Gastrocnemius medialis (tissue), 4 donors: ENCODE measurements at regions not wholly inside any gene's neighbourhood (a gene's known extent, or its start where the extent isn't known, plus 50 kb on each side); places are given as distances from the start of the nearest gene placed in this dataset.

ENCODE experiments used
- ATAC-seq, 2 donors: fragments of 150-250 bp; one replicate each; pipeline ENCODE4 v1.9.1; 2016
- DNase-seq, 2 donors: peaks; one replicate each; pipeline ENCODE4 v3.0.0-alpha.2; 2019
- H3K27ac ChIP-seq, 4 donors: fragments of 200-600 bp; sonication (generic); 1 replicate in 1 of 4; 2 replicates in 3 of 4; pipeline ENCODE4 v1.5.1; 2016 to 2018; ENCODE audit warnings: mild to moderate bottlenecking in 2 of 4, moderate library complexity in 1 of 4
- H3K27me3 ChIP-seq, 3 donors: fragments of 200-600 bp; sonication (generic) in 2 of 3; 1 replicate in 1 of 3; 2 replicates in 2 of 3; pipeline versions ENCODE4 v1.5.1 to v1.6.0; 2016 to 2019; ENCODE audit warnings: mild to moderate bottlenecking in 1 of 3, moderate library complexity in 1 of 3
- H3K36me3 ChIP-seq, 2 donors: fragments of 200-600 bp; sonication (generic) in 1 of 2; one replicate each; pipeline ENCODE4 v1.5.1; 2017 to 2018
- H3K4me1 ChIP-seq, 2 donors: fragments of 200-600 bp; sonication (generic) in 1 of 2; one replicate each; pipeline ENCODE4 v1.5.1; 2016 to 2017; ENCODE audit warnings: mild to moderate bottlenecking in 2 of 2
- H3K4me3 ChIP-seq, 4 donors: fragments of 200-600 bp; sonication (generic) in 3 of 4; 1 replicate in 1 of 4; 2 replicates in 3 of 4; pipeline ENCODE4 v1.5.1; 2016 to 2019; ENCODE audit warnings: mild to moderate bottlenecking in 2 of 4
- H3K9me3 ChIP-seq, 3 donors: fragments of 200-600 bp; sonication (generic) in 2 of 3; 1 replicate in 1 of 3; 2 replicates in 2 of 3; pipeline ENCODE4 v1.5.1; 2016 to 2019
- CTCF ChIP-seq, 5 experiments: fragments of 450-650 bp in 3 of 5; fragments of 200-600 bp in 2 of 5; sonication (generic) in 2 of 5; IDR thresholded peaks in 4 of 5; conservative IDR thresholded peaks in 1 of 5; 1 replicate in 4 of 5; 2 replicates in 1 of 5; pipeline ENCODE4 v1.5.1; 2016 to 2019; ENCODE audit warnings: antibody characterized with exemption in 5 of 5, mild to moderate bottlenecking in 3 of 5, moderate library complexity in 3 of 5
- POLR2A ChIP-seq, 2 donors: fragments of 450-650 bp; IDR thresholded peaks; one replicate each; pipeline ENCODE4 v1.6.1; 2017; ENCODE audit warnings: antibody characterized with exemption in 2 of 2, mild to moderate bottlenecking in 2 of 2, moderate library complexity in 2 of 2
- in situ Hi-C, 4 donors: fragments of 200-750 bp; cut with MboI; loops; one replicate each; pipeline versions ENCODE4 v1.15.0 to v1.8.0; 2017; ENCODE audit warnings: low sequenced_read_pairs in 4 of 4
- intact Hi-C: fragments of 100-400 bp; cut with DNase I; formaldehyde crosslinking; loops from one replicate; pipeline ENCODE4 v1.15.1; 2023; ENCODE audit warnings: low total_unique reads

DNA sequence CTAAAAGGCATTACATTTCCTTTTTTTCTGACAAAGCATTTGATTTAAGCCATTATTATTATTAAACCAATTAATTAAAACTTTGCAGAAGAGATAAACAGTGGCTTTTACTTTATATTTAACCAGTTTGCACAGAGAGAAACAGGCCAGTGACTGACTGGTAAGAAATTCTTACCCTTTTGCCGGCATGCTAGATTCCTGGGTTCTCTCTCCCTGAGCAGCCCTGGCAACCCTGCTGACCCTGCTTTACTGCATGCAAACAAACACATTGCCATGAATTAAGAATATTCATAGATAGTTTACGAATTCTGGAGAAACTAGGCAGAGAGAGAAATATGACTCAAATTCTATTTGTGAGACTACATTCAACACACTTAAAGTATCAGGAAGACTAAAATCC is 1381.4 kb upstream of the IGFBP7 start:
- no peaks in the 10 kb centered on the region for H3K27me3 ChIP-seq
- TF ChIP-seq POLR2A (IDR thresholded peaks at IDR 0.05) (no peak), CTCF (IDR thresholded peaks at IDR 0.05 in 4 of 5, conservative IDR thresholded peaks at IDR 0.05 in 1 of 5) (no peak)
- H3K36me3 ChIP-seq, result no peaks in the 10 kb centered on the region
- ATAC-seq (no peak), DNase-seq (no peak)
- no peaks in the 10 kb centered on the region for H3K4me1 ChIP-seq
- intact Hi-C loops (no loop called here), in situ Hi-C loops (no loop called here)
- no peak overlapping the region for H3K4me3 ChIP-seq
- no peaks in the 10 kb centered on the region for H3K9me3 ChIP-seq
- H3K27ac ChIP-seq, result no peak overlapping the region

DNA sequence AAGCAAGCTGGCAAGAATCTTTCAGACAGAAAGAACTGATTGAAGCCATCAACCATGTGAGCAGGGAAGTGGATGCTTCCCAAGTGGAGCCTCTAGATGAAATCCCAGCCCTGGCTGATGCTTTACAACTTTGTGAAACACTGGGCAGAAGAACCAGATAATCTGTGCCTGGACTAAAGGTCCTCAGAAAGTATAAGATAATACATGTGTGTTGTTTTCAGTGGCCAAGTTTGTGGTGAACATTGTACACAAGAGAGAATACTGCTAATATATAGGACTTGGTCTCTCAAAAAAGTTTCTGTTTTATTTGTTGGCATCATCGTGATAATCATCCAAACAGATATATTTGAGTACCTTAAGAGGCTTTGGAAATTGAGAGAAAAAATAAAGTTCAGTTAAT is 1367.8 kb upstream of the IGFBP7 start:
- ATAC-seq, result no peak
- Histone ChIP-seq H3K36me3 (no peaks in the 10 kb centered on the region), H3K4me1 (no peaks in the 10 kb centered on the region), H3K4me3 (no peak overlapping the region), H3K27ac (no peak overlapping the region), H3K9me3 (no peaks in the 10 kb centered on the region), H3K27me3 (no peaks in the 10 kb centered on the region)
- in situ Hi-C loops, result no loop called here
- no peak for DNase-seq
- no peak for TF ChIP-seq CTCF (IDR thresholded peaks at IDR 0.05 in 4 of 5, conservative IDR thresholded peaks at IDR 0.05 in 1 of 5)
- TF ChIP-seq POLR2A (IDR thresholded peaks at IDR 0.05), result no peak
- intact Hi-C loops, result no loop called here

DNA sequence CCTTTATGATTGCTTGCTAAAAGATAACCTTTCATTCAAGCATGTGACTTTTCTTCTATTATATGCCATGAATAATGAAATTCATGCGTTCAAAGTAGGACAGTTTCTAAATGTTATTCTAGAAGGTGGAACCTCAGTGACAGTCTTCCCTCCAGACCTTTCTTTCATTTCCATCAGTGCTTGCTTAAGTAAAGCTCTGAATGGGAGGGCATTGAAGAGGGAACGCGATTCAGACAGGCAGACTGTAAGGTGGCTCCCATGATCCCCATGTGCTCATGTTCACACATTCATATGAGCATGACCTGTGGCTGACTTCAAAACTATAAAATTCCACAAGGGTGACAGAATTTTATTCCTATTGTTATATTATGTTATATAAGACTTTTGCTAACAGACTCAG is 1367.3 kb upstream of the IGFBP7 start:
- no peak for DNase-seq
- no peak for ATAC-seq
- in situ Hi-C loops (no loop called here), intact Hi-C loops (no loop called here)
- H3K27ac ChIP-seq, result no peak overlapping the region
- TF ChIP-seq CTCF (IDR thresholded peaks at IDR 0.05 in 4 of 5, conservative IDR thresholded peaks at IDR 0.05 in 1 of 5) (no peak), POLR2A (IDR thresholded peaks at IDR 0.05) (no peak)
- no peaks in the 10 kb centered on the region for H3K36me3 ChIP-seq
- H3K4me3 ChIP-seq, result no peak overlapping the region
- no peaks in the 10 kb centered on the region for H3K4me1 ChIP-seq
- no peaks in the 10 kb centered on the region for H3K27me3 ChIP-seq
- H3K9me3 ChIP-seq, result no peaks in the 10 kb centered on the region

DNA sequence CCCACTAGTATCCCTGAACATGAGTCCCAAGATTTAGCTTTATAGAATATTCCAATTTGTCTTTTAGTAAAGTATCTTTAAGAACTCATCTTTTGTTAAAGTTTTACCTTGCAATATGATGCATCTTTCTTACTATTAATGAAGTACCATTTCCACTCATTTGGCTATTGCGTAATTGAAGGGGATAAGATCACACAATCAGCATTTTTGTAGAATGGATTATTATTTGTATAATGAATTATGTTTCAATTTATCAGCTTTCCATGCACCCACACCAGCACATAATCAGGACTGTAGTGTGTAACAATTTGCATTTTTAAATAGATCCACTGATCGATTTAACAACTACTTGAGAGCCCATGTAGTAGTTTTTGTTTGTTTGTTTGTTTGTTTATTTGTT is 1364.9 kb upstream of the IGFBP7 start:
- Histone ChIP-seq H3K27me3 (no peaks in the 10 kb centered on the region), H3K36me3 (no peaks in the 10 kb centered on the region), H3K9me3 (no peaks in the 10 kb centered on the region), H3K27ac (no peak overlapping the region), H3K4me3 (no peak overlapping the region), H3K4me1 (no peaks in the 10 kb centered on the region)
- ATAC-seq (no peak), DNase-seq (no peak)
- TF ChIP-seq POLR2A (IDR thresholded peaks at IDR 0.05) (no peak), CTCF (IDR thresholded peaks at IDR 0.05 in 4 of 5, conservative IDR thresholded peaks at IDR 0.05 in 1 of 5) (no peak)
- intact Hi-C loops, result no loop called here
- in situ Hi-C loops, result no loop called here

DNA sequence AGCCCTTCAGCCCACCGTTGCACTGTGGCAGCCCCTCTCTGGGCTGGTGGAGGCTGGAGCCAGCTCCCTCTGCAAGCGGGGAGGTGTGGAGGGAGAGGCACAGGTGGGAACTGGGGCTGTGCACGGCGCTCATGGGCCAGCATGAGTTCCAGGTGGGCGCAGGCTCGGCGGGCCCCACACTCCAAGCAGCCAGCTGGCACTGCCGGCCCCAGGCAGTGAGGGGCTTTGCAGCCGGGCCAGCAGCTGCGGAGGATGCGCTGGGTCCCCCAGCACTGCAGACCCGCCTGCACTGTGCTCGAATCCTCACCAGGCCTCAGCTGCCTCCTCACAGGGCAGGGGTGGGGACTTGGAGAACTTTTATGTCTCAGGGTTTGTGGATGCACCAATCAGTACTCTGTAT is 1354.8 kb upstream of the IGFBP7 start:
- Histone ChIP-seq H3K4me3 (no peak overlapping the region), H3K36me3 (no peaks in the 10 kb centered on the region), H3K27ac (no peak overlapping the region), H3K27me3 (no peaks in the 10 kb centered on the region), H3K9me3 (no peaks in the 10 kb centered on the region), H3K4me1 (no peaks in the 10 kb centered on the region)
- intact Hi-C loops, result no loop called here
- no peak for TF ChIP-seq CTCF (IDR thresholded peaks at IDR 0.05 in 4 of 5, conservative IDR thresholded peaks at IDR 0.05 in 1 of 5)
- ATAC-seq, result no peak
- in situ Hi-C loops, result no loop called here
- DNase-seq, result no peak
